Neural cell (in vitro differentiated cells): ENCODE measurements at regions not wholly inside any gene's neighbourhood (a gene's known extent, or its start where the extent isn't known, plus 50 kb on each side); places are given as distances from the start of the nearest gene placed in this dataset.

Experiments used
- EP300 ChIP-seq: fragments of 450-650 bp; conservative IDR thresholded peaks from 2 replicates; pipeline ENCODE4 v1.6.1; 2014; ENCODE audit warnings: antibody characterized with exemption, mild to moderate bottlenecking, moderate library complexity; ENCODE audit not compliant: poor library complexity, severe bottlenecking
- EZH2 ChIP-seq: fragments of 200-600, 300-800 bp; shearing (Covaris generic), sonication (generic); IDR thresholded peaks from 2 replicates; pipeline ENCODE4 v1.6.1; 2014; ENCODE audit warnings: antibody characterized with exemption, low read length, borderline replicate concordance, mild to moderate bottlenecking; ENCODE audit not compliant: insufficient read depth, poor library complexity, severe bottlenecking
- MXI1 ChIP-seq: fragments of 450-650 bp; conservative IDR thresholded peaks from 2 replicates; pipeline ENCODE4 v1.6.1; 2014; ENCODE audit warnings: antibody characterized with exemption, mild to moderate bottlenecking; ENCODE audit not compliant: poor library complexity, severe bottlenecking
- POLR2AphosphoS5 ChIP-seq: IDR thresholded peaks from 2 replicates; pipeline ENCODE4 v1.6.1; 2012
- RAD21 ChIP-seq: fragments of 450-650 bp; conservative IDR thresholded peaks from 2 replicates; pipeline ENCODE4 v1.6.1; 2014; ENCODE audit warnings: antibody characterized with exemption, mild to moderate bottlenecking, moderate library complexity
- SMC3 ChIP-seq: fragments of 450-650 bp; conservative IDR thresholded peaks from 2 replicates; pipeline ENCODE4 v1.6.1; 2014; ENCODE audit warnings: antibody characterized with exemption, mild to moderate bottlenecking, moderate library complexity; ENCODE audit not compliant: poor library complexity
- TAF1 ChIP-seq: IDR thresholded peaks from 2 replicates; pipeline ENCODE4 v1.6.1; 2012; ENCODE audit warnings: low read depth
- TF ChIP-seq, protein P1 (sequence below): fragments of 450-650 bp; IDR thresholded peaks from 2 replicates; pipeline ENCODE4 v1.5.1; 2014; ENCODE audit warnings: antibody characterized with exemption, mild to moderate bottlenecking, moderate library complexity; ENCODE audit not compliant: poor library complexity, severe bottlenecking
- TF ChIP-seq, protein P2 (sequence below): IDR thresholded peaks from 2 replicates; pipeline ENCODE4 v1.6.1; 2012; ENCODE audit warnings: borderline replicate concordance

DNA sequence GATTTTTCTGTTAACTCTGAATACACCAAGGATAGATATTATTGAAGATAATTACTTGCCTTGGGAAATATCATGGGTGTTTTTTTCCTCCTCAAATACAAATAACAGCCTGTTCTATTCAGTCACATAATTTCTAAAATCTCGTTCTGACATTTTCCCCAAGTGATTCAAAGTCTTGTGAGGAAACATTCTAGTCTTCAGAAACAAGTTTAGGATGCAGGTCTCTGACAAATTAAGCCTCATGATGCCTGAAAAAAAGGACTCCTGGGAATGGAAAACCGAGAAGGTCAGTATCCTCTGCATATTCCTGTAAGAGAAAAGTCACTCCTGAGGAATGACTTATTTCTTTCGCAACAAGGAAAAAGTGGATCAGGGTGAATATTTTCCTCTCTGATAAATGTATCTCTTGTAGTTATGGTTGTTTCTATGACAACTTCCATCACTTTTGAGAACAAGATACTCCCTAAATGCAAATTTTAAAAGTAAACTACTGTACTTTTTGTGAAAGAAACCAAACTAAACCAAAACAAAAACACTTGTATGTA is 384.6 kb downstream of the CNTNAP4 start:
- TF ChIP-seq, protein P1, sequence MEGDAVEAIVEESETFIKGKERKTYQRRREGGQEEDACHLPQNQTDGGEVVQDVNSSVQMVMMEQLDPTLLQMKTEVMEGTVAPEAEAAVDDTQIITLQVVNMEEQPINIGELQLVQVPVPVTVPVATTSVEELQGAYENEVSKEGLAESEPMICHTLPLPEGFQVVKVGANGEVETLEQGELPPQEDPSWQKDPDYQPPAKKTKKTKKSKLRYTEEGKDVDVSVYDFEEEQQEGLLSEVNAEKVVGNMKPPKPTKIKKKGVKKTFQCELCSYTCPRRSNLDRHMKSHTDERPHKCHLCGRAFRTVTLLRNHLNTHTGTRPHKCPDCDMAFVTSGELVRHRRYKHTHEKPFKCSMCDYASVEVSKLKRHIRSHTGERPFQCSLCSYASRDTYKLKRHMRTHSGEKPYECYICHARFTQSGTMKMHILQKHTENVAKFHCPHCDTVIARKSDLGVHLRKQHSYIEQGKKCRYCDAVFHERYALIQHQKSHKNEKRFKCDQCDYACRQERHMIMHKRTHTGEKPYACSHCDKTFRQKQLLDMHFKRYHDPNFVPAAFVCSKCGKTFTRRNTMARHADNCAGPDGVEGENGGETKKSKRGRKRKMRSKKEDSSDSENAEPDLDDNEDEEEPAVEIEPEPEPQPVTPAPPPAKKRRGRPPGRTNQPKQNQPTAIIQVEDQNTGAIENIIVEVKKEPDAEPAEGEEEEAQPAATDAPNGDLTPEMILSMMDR = no peak
- TF ChIP-seq POLR2AphosphoS5 (no peak), EZH2 (no peak), EP300 (no peak), TAF1 (no peak), MXI1 (no peak), RAD21 (no peak), SMC3 (no peak)
- TF ChIP-seq, protein P2, sequence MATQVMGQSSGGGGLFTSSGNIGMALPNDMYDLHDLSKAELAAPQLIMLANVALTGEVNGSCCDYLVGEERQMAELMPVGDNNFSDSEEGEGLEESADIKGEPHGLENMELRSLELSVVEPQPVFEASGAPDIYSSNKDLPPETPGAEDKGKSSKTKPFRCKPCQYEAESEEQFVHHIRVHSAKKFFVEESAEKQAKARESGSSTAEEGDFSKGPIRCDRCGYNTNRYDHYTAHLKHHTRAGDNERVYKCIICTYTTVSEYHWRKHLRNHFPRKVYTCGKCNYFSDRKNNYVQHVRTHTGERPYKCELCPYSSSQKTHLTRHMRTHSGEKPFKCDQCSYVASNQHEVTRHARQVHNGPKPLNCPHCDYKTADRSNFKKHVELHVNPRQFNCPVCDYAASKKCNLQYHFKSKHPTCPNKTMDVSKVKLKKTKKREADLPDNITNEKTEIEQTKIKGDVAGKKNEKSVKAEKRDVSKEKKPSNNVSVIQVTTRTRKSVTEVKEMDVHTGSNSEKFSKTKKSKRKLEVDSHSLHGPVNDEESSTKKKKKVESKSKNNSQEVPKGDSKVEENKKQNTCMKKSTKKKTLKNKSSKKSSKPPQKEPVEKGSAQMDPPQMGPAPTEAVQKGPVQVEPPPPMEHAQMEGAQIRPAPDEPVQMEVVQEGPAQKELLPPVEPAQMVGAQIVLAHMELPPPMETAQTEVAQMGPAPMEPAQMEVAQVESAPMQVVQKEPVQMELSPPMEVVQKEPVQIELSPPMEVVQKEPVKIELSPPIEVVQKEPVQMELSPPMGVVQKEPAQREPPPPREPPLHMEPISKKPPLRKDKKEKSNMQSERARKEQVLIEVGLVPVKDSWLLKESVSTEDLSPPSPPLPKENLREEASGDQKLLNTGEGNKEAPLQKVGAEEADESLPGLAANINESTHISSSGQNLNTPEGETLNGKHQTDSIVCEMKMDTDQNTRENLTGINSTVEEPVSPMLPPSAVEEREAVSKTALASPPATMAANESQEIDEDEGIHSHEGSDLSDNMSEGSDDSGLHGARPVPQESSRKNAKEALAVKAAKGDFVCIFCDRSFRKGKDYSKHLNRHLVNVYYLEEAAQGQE = no peak
